ENCODE measurements at regions not wholly inside any gene's neighbourhood (a gene's known extent, or its start where the extent isn't known, plus 50 kb on each side); places are given as distances from the start of the nearest gene placed in this dataset.

GRCh38 chr3:30980993-30981392 is 86.5 kb upstream of the GADL1 start:
- DNase-seq (ENCODE audit: low read depth) = no peak
- H3K4me3 ChIP-seq (ENCODE audit: low read depth, low read length) = no peak overlapping the region
- no peak for TF ChIP-seq CTCF (IDR thresholded peaks at IDR 0.05; ENCODE audit: low read depth, low read length, missing control alignments)
- in situ Hi-C loops (cut with HindIII; ENCODE audit: low sequenced_read_pairs) = no loop called here

GRCh38 chr3:30982416-30983075 is 88.1 kb upstream of the GADL1 start:
- no peak for DNase-seq (ENCODE audit: low read depth)
- no peak overlapping the region for H3K4me3 ChIP-seq (ENCODE audit: low read depth, low read length)
- TF ChIP-seq CTCF (IDR thresholded peaks at IDR 0.05; ENCODE audit: low read depth, low read length, missing control alignments) = no peak
- in situ Hi-C loops (cut with HindIII; ENCODE audit: low sequenced_read_pairs) = no loop called here

- no peak overlapping the region for H3K4me3 ChIP-seq (ENCODE audit: low read depth, low read length)
- in situ Hi-C loops (cut with HindIII; ENCODE audit: low sequenced_read_pairs) = no loop called here
- TF ChIP-seq CTCF (IDR thresholded peaks at IDR 0.05; ENCODE audit: low read depth, low read length, missing control alignments) = no peak
- DNase-seq (ENCODE audit: low read depth) = no peak
Measured at GRCh38 chr3:30984855-30985749, 90.6 kb upstream of the GADL1 start.

- in situ Hi-C loops (cut with HindIII; ENCODE audit: low sequenced_read_pairs) = no loop called here
- no peak for DNase-seq (ENCODE audit: low read depth)
- no peak for TF ChIP-seq CTCF (IDR thresholded peaks at IDR 0.05; ENCODE audit: low read depth, low read length, missing control alignments)
- no peak overlapping the region for H3K4me3 ChIP-seq (ENCODE audit: low read depth, low read length)
Measured at GRCh38 chr3:30986551-30986950, 92.1 kb upstream of the GADL1 start.

- no peak for DNase-seq (ENCODE audit: low read depth)
- in situ Hi-C loops (cut with HindIII; ENCODE audit: low sequenced_read_pairs) = no loop called here
- no peak for TF ChIP-seq CTCF (IDR thresholded peaks at IDR 0.05; ENCODE audit: low read depth, low read length, missing control alignments)
- H3K4me3 ChIP-seq (ENCODE audit: low read depth, low read length) = no peak overlapping the region
Measured at GRCh38 chr3:30988769-30989168, 94.3 kb upstream of the GADL1 start.

GRCh38 chr3:30989276-30990030 is 95.0 kb upstream of the GADL1 start:
- in situ Hi-C loops (cut with HindIII; ENCODE audit: low sequenced_read_pairs) = no loop called here
- DNase-seq (ENCODE audit: low read depth) = no peak
- no peak overlapping the region for H3K4me3 ChIP-seq (ENCODE audit: low read depth, low read length)
- TF ChIP-seq CTCF (IDR thresholded peaks at IDR 0.05; ENCODE audit: low read depth, low read length, missing control alignments) = no peak

Data from astrocyte of the cerebellum (primary cell).